ENCODE measurements at regions not wholly inside any gene's neighbourhood (a gene's known extent, or its start where the extent isn't known, plus 50 kb on each side); places are given as distances from the start of the nearest gene placed in this dataset.

DNA sequence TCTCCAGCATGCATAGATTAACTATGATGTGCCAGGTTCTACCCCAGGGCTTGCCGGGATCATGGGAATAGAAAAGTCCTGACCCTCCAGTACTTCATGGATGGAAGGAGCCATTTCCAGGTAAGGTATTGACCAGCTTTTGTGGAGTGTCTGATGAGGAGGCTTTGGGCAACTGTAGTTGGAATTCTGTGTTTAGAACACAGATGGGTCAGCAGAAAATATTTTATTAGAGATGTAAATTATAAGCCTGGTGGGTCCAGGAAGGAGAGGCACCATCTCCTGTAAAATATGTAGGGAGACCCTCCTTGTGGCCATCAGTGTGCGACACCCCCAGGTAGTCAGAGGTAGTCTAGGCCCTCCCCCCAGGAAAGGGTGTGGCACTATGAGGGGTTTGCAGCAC lies 156.2 kb downstream of the IRX1 start:
- TF ChIP-seq, protein P1, sequence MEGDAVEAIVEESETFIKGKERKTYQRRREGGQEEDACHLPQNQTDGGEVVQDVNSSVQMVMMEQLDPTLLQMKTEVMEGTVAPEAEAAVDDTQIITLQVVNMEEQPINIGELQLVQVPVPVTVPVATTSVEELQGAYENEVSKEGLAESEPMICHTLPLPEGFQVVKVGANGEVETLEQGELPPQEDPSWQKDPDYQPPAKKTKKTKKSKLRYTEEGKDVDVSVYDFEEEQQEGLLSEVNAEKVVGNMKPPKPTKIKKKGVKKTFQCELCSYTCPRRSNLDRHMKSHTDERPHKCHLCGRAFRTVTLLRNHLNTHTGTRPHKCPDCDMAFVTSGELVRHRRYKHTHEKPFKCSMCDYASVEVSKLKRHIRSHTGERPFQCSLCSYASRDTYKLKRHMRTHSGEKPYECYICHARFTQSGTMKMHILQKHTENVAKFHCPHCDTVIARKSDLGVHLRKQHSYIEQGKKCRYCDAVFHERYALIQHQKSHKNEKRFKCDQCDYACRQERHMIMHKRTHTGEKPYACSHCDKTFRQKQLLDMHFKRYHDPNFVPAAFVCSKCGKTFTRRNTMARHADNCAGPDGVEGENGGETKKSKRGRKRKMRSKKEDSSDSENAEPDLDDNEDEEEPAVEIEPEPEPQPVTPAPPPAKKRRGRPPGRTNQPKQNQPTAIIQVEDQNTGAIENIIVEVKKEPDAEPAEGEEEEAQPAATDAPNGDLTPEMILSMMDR (IDR thresholded peaks at IDR 0.05; ENCODE audit: borderline replicate concordance, extremely low read depth, insufficient read depth): no peak
- DNase-seq: no peak
- no peak for FAIRE-seq
- intact Hi-C loops (cut with DNase I): no loop called here
- Histone ChIP-seq H3K4me1 (ENCODE audit: control insufficient read depth in 2 of 3, insufficient read depth in 2 of 3, low read depth in 1 of 3, low read length in 3 of 3) (no peaks in the 10 kb centered on the region), H3K27ac (ENCODE audit: low read depth in 2 of 2, low read length in 2 of 2) (no peak overlapping the region), H3K9me3 (ENCODE audit: control insufficient read depth in 2 of 3, insufficient read depth in 1 of 3, low read length in 3 of 3) (peaks cover 0 to 2% (median 0%) of the 10 kb centered on the region in 3 donors), H3K27me3 (ENCODE audit: control insufficient read depth, insufficient read depth, low read length) (no peaks in the 10 kb centered on the region), H3K9ac (ENCODE audit: low read length in 3 of 3) (no peak overlapping the region), H3K4me3 (ENCODE audit: low read length in 3 of 3) (no peak overlapping the region), H3K36me3 (ENCODE audit: control insufficient read depth in 2 of 3, insufficient read depth in 3 of 3, low read length in 3 of 3) (no peaks in the 10 kb centered on the region)

DNA sequence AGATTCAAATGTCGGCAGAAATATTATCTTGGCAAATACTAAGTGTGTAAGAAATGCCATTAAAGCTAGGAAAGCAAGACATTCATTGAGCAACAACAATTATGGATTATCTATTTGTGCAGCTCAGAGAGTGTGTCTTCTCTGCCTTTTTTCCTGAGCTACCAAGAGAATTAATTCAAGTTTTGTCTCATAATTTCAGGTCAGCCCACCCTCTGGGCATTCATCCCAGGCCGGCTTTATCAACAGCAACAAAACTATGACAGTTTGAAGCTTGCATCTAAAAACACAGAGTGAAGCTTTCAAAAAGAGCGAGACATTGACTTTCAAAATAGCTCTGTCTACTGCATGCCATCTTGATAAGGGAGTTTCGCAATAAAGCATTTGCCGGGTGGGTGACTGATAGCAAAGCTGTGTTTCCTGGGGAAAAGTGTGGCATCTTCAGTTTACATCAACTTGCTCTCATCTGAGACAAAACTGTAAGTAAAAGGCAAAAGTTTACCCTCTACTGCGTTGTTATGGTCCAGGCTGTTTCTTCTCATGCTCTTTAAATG lies 182.4 kb downstream of the IRX1 start:
- intact Hi-C loops (cut with DNase I): no loop called here
- no peaks in the 10 kb centered on the region for H3K27me3 ChIP-seq (ENCODE audit: control insufficient read depth, insufficient read depth, low read length)
- DNase-seq (no peak), FAIRE-seq (no peak)
- H3K4me1 ChIP-seq (ENCODE audit: control insufficient read depth in 2 of 3, insufficient read depth in 2 of 3, low read depth in 1 of 3, low read length in 3 of 3): no peaks in the 10 kb centered on the region
- H3K36me3 ChIP-seq (ENCODE audit: control insufficient read depth in 2 of 3, insufficient read depth in 3 of 3, low read length in 3 of 3): no peaks in the 10 kb centered on the region
- H3K9me3 ChIP-seq (ENCODE audit: control insufficient read depth in 2 of 3, insufficient read depth in 1 of 3, low read length in 3 of 3): no peaks in the 10 kb centered on the region
- no peak overlapping the region for H3K27ac ChIP-seq (ENCODE audit: low read depth in 2 of 2, low read length in 2 of 2)
- TF ChIP-seq, protein P1 (IDR thresholded peaks at IDR 0.05; ENCODE audit: borderline replicate concordance, extremely low read depth, insufficient read depth): no peak
- H3K4me3 ChIP-seq (ENCODE audit: low read length in 3 of 3): no peak overlapping the region
- no peak overlapping the region for H3K9ac ChIP-seq (ENCODE audit: low read length in 3 of 3)

DNA sequence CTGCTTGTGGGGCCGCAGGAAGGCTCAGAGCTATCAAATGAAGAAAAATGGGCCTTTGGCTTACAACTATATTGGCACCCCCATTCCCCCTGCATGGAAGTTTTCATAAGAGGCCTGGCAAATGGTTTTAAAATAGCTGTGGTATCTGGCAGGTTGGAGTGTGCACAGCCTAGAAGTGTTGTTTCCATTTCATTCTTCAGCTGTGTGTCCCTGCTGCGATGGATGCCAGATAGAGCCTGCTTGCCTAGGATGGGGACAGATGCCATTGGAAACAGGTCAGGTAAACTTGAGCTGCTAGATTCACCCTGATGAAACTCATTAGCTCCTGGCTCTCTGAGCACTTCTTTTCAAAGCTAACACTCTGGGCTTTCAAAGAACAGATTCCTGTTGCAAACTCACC lies 183.3 kb downstream of the IRX1 start:
- Histone ChIP-seq H3K27me3 (ENCODE audit: control insufficient read depth, insufficient read depth, low read length) (no peaks in the 10 kb centered on the region), H3K36me3 (ENCODE audit: control insufficient read depth in 2 of 3, insufficient read depth in 3 of 3, low read length in 3 of 3) (no peaks in the 10 kb centered on the region), H3K4me3 (ENCODE audit: low read length in 3 of 3) (no peak overlapping the region), H3K27ac (ENCODE audit: low read depth in 2 of 2, low read length in 2 of 2) (no peak overlapping the region), H3K4me1 (ENCODE audit: control insufficient read depth in 2 of 3, insufficient read depth in 2 of 3, low read depth in 1 of 3, low read length in 3 of 3) (no peaks in the 10 kb centered on the region), H3K9me3 (ENCODE audit: control insufficient read depth in 2 of 3, insufficient read depth in 1 of 3, low read length in 3 of 3) (no peaks in the 10 kb centered on the region), H3K9ac (ENCODE audit: low read length in 3 of 3) (no peak overlapping the region)
- DNase-seq: no peak
- FAIRE-seq: no peak
- intact Hi-C loops (cut with DNase I): no loop called here
- TF ChIP-seq, protein P1 (IDR thresholded peaks at IDR 0.05; ENCODE audit: borderline replicate concordance, extremely low read depth, insufficient read depth): no peak

DNA sequence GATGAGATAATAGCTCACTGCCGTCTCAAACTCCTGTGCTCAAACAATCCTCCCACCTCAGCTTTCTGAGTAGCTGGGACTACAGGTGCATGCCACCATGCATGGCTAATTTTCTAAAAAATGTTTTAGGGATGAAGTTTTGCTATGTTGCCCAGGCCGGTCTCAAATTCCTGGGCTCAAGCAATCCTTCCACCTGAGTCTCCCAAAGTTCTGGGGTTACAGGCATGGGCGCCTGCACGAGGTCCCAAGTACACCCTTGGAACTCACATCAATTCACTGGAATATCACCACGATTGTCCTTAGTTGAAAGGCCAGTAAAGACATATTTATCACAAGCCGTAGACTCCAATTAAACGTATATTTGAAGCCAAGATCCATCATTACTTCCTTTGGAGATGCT lies 184.6 kb downstream of the IRX1 start:
- TF ChIP-seq, protein P1 (IDR thresholded peaks at IDR 0.05; ENCODE audit: borderline replicate concordance, extremely low read depth, insufficient read depth): no peak
- Histone ChIP-seq H3K27me3 (ENCODE audit: control insufficient read depth, insufficient read depth, low read length) (no peaks in the 10 kb centered on the region), H3K9me3 (ENCODE audit: control insufficient read depth in 2 of 3, insufficient read depth in 1 of 3, low read length in 3 of 3) (no peaks in the 10 kb centered on the region), H3K36me3 (ENCODE audit: control insufficient read depth in 2 of 3, insufficient read depth in 3 of 3, low read length in 3 of 3) (no peaks in the 10 kb centered on the region), H3K9ac (ENCODE audit: low read length in 3 of 3) (no peak overlapping the region), H3K4me1 (ENCODE audit: control insufficient read depth in 2 of 3, insufficient read depth in 2 of 3, low read depth in 1 of 3, low read length in 3 of 3) (no peaks in the 10 kb centered on the region), H3K27ac (ENCODE audit: low read depth in 2 of 2, low read length in 2 of 2) (no peak overlapping the region), H3K4me3 (ENCODE audit: low read length in 3 of 3) (no peak overlapping the region)
- intact Hi-C loops (cut with DNase I): no loop called here
- no peak for DNase-seq
- FAIRE-seq: no peak

Data from kidney (tissue), 13 donors.